Liver (tissue), 3 donors: ENCODE measurements at regions not wholly inside any gene's neighbourhood (a gene's known extent, or its start where the extent isn't known, plus 50 kb on each side); places are given as distances from the start of the nearest gene placed in this dataset.

ENCODE experiments used
- CTCF ChIP-seq: fragments of 150-350 bp; IDR thresholded peaks from 2 replicates; pipeline ENCODE4 v1.5.1; 2017; ENCODE audit warnings: improper control_type of control experiment, low read depth, low read length; ENCODE audit not compliant: missing input control
- GABPA ChIP-seq, 2 donors: IDR thresholded peaks in 1 of 2; conservative IDR thresholded peaks in 1 of 2; 2 replicates each; pipeline ENCODE4 v1.6.1; 2016; ENCODE audit warnings: antibody characterized with exemption in 2 of 2, mild to moderate bottlenecking in 1 of 2, moderate library complexity in 1 of 2
- NR2F2 ChIP-seq: IDR thresholded peaks from 2 replicates; pipeline ENCODE4 v1.6.1; 2016; ENCODE audit warnings: antibody characterized with exemption
- REST ChIP-seq: IDR thresholded peaks from 2 replicates; pipeline ENCODE4 v1.6.1; 2016; ENCODE audit warnings: antibody characterized with exemption, mild to moderate bottlenecking
- SP1 ChIP-seq: IDR thresholded peaks from 2 replicates; pipeline ENCODE4 v1.6.1; 2018; ENCODE audit warnings: antibody characterized with exemption, mild to moderate bottlenecking
- TAF1 ChIP-seq: conservative IDR thresholded peaks from 2 replicates; pipeline ENCODE4 v1.6.1; 2016; ENCODE audit warnings: antibody characterized with exemption, mild to moderate bottlenecking
- YY1 ChIP-seq: IDR thresholded peaks from 2 replicates; pipeline ENCODE4 v1.6.1; 2016; ENCODE audit warnings: antibody characterized with exemption, mild to moderate bottlenecking
- ZBTB33 ChIP-seq: IDR thresholded peaks from 2 replicates; pipeline ENCODE4 v1.6.1; 2016; ENCODE audit warnings: antibody characterized with exemption
- donor health status: healthy.
- donor health status: healthy.

GRCh38 chr4:57308301-57308700, 198.1 kb upstream of the IGFBP7 start:
- TF ChIP-seq REST = no peak
- TF ChIP-seq TAF1 = no peak
- no peak for TF ChIP-seq GABPA (IDR thresholded peaks at IDR 0.05 in 1 of 2, conservative IDR thresholded peaks at IDR 0.05 in 1 of 2)
- no peak for TF ChIP-seq NR2F2
- TF ChIP-seq CTCF = no peak
- no peak for TF ChIP-seq SP1
- no peak for TF ChIP-seq YY1
- no peak for TF ChIP-seq ZBTB33
